Transverse colon (tissue), 4 donors: ENCODE measurements at regions not wholly inside any gene's neighbourhood (a gene's known extent, or its start where the extent isn't known, plus 50 kb on each side); places are given as distances from the start of the nearest gene placed in this dataset.
"Not testable (repeated sequence)": the region's sequence is repeated elsewhere in the genome, so short reads cannot be mapped to it uniquely, and the experiment has no call there.

Source experiments
- DNase-seq: peaks from one replicate; pipeline ENCODE4 v3.0.0-alpha.2; 2019
- H3K27ac ChIP-seq, 4 donors: fragments of 200-600 bp; sonication (generic); 2 replicates each; pipeline ENCODE4 v1.5.1; 2016 to 2018; ENCODE audit warnings: inconsistent platforms in 4 of 4
- H3K27me3 ChIP-seq: fragments of 200-600 bp; sonication (generic); 2 replicates; pipeline ENCODE4 v1.5.1; 2017; ENCODE audit warnings: inconsistent platforms
- H3K36me3 ChIP-seq, 4 donors: fragments of 200-600 bp; sonication (generic); 2 replicates each; pipeline ENCODE4 v1.5.1; 2017 to 2019; ENCODE audit warnings: inconsistent platforms in 4 of 4
- H3K4me1 ChIP-seq, 4 donors: fragments of 200-600 bp; sonication (generic); 2 replicates each; pipeline ENCODE4 v1.5.1; 2017 to 2020; ENCODE audit warnings: inconsistent platforms in 4 of 4
- H3K4me3 ChIP-seq, 4 donors: fragments of 200-600 bp; sonication (generic); 1 replicate in 1 of 4; 2 replicates in 3 of 4; pipeline versions ENCODE4 v1.5.1 to v1.6.1; 2017 to 2019; ENCODE audit warnings: inconsistent platforms in 4 of 4
- H3K9me3 ChIP-seq, 2 donors: fragments of 200-600 bp; sonication (generic); 2 replicates each; pipeline ENCODE4 v1.5.1; 2017 to 2019; ENCODE audit warnings: inconsistent platforms in 2 of 2
- CTCF ChIP-seq, 5 experiments: fragments of 200-600 bp in 3 of 5; fragments of 450-650 bp in 2 of 5; sonication (generic) in 3 of 5; IDR thresholded peaks; 1 replicate in 2 of 5; 2 replicates in 3 of 5; pipeline ENCODE4 v1.5.1; 2016 to 2017; ENCODE audit warnings: antibody characterized with exemption in 5 of 5, inconsistent platforms in 3 of 5, mild to moderate bottlenecking in 2 of 5, moderate library complexity in 1 of 5
- EP300 ChIP-seq: sonication (generic); formaldehyde crosslinking; IDR thresholded peaks from one replicate; pipeline ENCODE4 v1.6.1; 2017; ENCODE audit warnings: antibody characterized with exemption, low read depth
- POLR2A ChIP-seq: fragments of 450-650 bp; IDR thresholded peaks from one replicate; pipeline ENCODE4 v1.6.1; 2016; ENCODE audit warnings: antibody characterized with exemption, mild to moderate bottlenecking, moderate library complexity
- POLR2AphosphoS5 ChIP-seq, 3 donors: sonication (generic); formaldehyde crosslinking; IDR thresholded peaks; one replicate each; pipeline ENCODE4 v1.6.1; 2016; ENCODE audit warnings: antibody characterized with exemption in 3 of 3
- WGBS, 2 donors: methylation state at CpG; one replicate each; pipeline ENCODE4 v1.1.5; 2018; ENCODE audit warnings: low coverage in 1 of 2; 5-methylcytosine and 5-hydroxymethylcytosine counted together
- in situ Hi-C, 4 donors: fragments of 200-750 bp; cut with MboI; loops; one replicate each; pipeline versions ENCODE4 v1.15.0 to v1.15.1; 2017; ENCODE audit warnings: low sequenced_read_pairs in 3 of 4, low pct_ligation_motif_present in 1 of 4, low pct_unique_long_range_greater_than_20kb in 1 of 4
- intact Hi-C: fragments of 100-400 bp; cut with DNase I; formaldehyde crosslinking; loops from one replicate; pipeline ENCODE4 v1.15.1; 2023; ENCODE audit warnings: low total_unique reads

- Histone ChIP-seq H3K4me1 (no peaks in the 10 kb centered on the region), H3K27ac (no peak overlapping the region), H3K36me3 (no peaks in the 10 kb centered on the region), H3K27me3 (no peaks in the 10 kb centered on the region), H3K9me3 (no peaks in the 10 kb centered on the region), H3K4me3 (no peak overlapping the region)
- no peak for DNase-seq
- no peak for TF ChIP-seq CTCF (IDR thresholded peaks at IDR 0.05)
- TF ChIP-seq EP300 = no peak
- no peak for TF ChIP-seq POLR2AphosphoS5 (IDR thresholded peaks at IDR 0.05)
- no peak for TF ChIP-seq POLR2A
- intact Hi-C loops = no loop called here
- 71 to 89% methylated on average over 1 of the region's 1 CpG for WGBS, 2 donors
- in situ Hi-C loops = no loop called here
These were observed 323.6 kb downstream of the KLF12 start for GRCh38 chr13:73810647-73811046.

GRCh38 chr13:73809561-73809960, 324.6 kb downstream of the KLF12 start:
- no peaks in the 10 kb centered on the region for H3K36me3 ChIP-seq
- H3K27me3 ChIP-seq = no peaks in the 10 kb centered on the region
- H3K9me3 ChIP-seq = no peaks in the 10 kb centered on the region
- H3K27ac ChIP-seq = no peak overlapping the region
- H3K4me3 ChIP-seq = no peak overlapping the region
- TF ChIP-seq EP300 (no peak), CTCF (IDR thresholded peaks at IDR 0.05) (no peak), POLR2AphosphoS5 (IDR thresholded peaks at IDR 0.05) (no peak), POLR2A (no peak)
- no peaks in the 10 kb centered on the region for H3K4me1 ChIP-seq
- WGBS, 2 donors = 80 to 81% methylated on average over 1 of the region's 1 CpG
- in situ Hi-C loops = no loop called here
- no peak for DNase-seq
- intact Hi-C loops = no loop called here

GRCh38 chr13:73808318-73808717, 325.9 kb downstream of the KLF12 start:
- H3K27me3 ChIP-seq = no peaks in the 10 kb centered on the region
- TF ChIP-seq EP300 (no peak), POLR2A (no peak), POLR2AphosphoS5 (IDR thresholded peaks at IDR 0.05) (no peak), CTCF (IDR thresholded peaks at IDR 0.05) (no peak)
- H3K9me3 ChIP-seq = no peaks in the 10 kb centered on the region
- intact Hi-C loops = no loop called here
- WGBS, 2 donors = 76 to 80% methylated on average over 5 of the region's 5 CpGs
- no peak overlapping the region for H3K4me3 ChIP-seq
- in situ Hi-C loops = no loop called here
- no peaks in the 10 kb centered on the region for H3K36me3 ChIP-seq
- no peak for DNase-seq
- H3K27ac ChIP-seq = no peak overlapping the region
- no peaks in the 10 kb centered on the region for H3K4me1 ChIP-seq

GRCh38 chr13:73805326-73805958, 328.8 kb downstream of the KLF12 start:
- H3K36me3 ChIP-seq, DNase-seq, intact Hi-C loops, H3K9me3 ChIP-seq, H3K27me3 ChIP-seq, H3K27ac ChIP-seq, H3K4me3 ChIP-seq, H3K4me1 ChIP-seq, in situ Hi-C loops: not testable (repeated sequence)
- 91 to 100% methylated on average over 5 to 6 of the region's 6 CpGs for WGBS, 2 donors

- WGBS, 2 donors = 63 to 87% methylated on average over 1 of the region's 1 CpG
- no peak for TF ChIP-seq POLR2AphosphoS5 (IDR thresholded peaks at IDR 0.05)
- TF ChIP-seq CTCF (IDR thresholded peaks at IDR 0.05) = no peak
- TF ChIP-seq EP300 = no peak
- no peak for TF ChIP-seq POLR2A
- Histone ChIP-seq H3K9me3 (no peaks in the 10 kb centered on the region), H3K36me3 (no peaks in the 10 kb centered on the region), H3K4me1 (no peaks in the 10 kb centered on the region), H3K27ac (no peak overlapping the region), H3K27me3 (no peaks in the 10 kb centered on the region), H3K4me3 (no peak overlapping the region)
- DNase-seq = no peak
- intact Hi-C loops = no loop called here
- in situ Hi-C loops = no loop called here
These were observed 330.2 kb downstream of the KLF12 start for GRCh38 chr13:73803997-73804396.
